GM18858 (cell line): ENCODE measurements at regions not wholly inside any gene's neighbourhood (a gene's known extent, or its start where the extent isn't known, plus 50 kb on each side); places are given as distances from the start of the nearest gene placed in this dataset.
"Not testable (repeated sequence)": the region's sequence is repeated elsewhere in the genome, so short reads cannot be mapped to it uniquely, and the experiment has no call there.

Experiments used
- ATAC-seq: cut with Tn5 transposase; IDR thresholded peaks from one replicate; pipeline ENCODE4 v1.9.1; 2021; ENCODE audit not compliant: unreplicated experiment

DNA sequence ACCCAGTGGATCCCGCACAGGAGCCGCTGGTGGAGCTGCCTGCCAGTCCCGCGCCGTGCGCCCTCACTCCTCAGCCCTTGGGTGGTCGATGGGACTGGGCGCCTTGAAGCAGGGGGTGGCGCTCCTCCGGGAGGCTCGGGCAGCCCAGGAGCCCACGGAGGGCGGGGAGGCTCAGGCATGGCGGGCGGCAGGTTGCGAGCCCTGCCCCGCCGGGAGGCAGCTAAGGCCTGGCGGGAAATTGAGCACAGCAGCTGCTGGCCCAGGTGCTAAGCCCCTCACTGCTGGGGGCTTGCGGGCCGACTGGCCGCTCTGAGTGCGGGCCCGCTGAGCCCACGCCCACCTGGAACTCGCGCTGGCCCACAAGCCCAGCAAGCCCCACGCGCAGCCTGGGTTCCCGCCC is 127.1 kb upstream of the TMEM164 start:
- ATAC-seq = no peak

DNA sequence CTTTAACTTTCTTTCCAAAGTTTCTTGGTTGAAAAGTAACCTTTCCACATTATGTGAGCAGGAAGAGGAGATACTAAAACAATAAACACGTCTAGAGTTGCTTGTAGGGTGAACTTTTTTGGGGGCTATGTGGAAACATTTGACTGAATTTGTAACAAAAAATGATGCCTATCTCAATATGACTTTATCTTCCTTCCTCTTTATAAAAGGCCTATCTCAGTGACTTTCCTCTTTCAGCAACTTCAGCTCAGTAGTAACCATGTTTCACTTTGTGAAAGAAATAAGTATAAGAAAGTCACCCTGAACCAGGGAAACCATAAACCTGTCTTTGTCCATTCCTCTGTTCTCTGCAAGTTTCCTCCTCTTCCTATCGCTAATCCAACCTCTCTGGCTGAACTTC is 124.7 kb upstream of the TMEM164 start:
- ATAC-seq = no peak

DNA sequence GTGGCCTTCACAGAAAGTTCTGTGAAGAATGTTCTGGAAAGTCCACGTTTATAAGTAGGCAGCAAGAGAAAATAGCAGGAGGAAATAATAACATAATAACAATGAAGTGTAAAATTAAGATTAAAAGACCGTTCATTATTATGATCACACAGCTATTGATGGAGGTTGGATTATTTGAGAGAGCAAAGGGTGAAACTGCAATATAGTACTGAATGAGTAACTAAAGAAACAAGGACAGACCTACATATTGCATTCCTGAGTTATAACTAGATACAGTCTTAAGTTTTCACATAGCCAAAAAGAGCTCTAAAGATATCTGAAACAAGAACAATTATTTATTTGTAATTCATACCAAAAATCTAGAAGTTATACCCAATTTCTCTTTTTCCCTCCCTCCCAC is 122.9 kb upstream of the TMEM164 start:
- no peak for ATAC-seq

DNA sequence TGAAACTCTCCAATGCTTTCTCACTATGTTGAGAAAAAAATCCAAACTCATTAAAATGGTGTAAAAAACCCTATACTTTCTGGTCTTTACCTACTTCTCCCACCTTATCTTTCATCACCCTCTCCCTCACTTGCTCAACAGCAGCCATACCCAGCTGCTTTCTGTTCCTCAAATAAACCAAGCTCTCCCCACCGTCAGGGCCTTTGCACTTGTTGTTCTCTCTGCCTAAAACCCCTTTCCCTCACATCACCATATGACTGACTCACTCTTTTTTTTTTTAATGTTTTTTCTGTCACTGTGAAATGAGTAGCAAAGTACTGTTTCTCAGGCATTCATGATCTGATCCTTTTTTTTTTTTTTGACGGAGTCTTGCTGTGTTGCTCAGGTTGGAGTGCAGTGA is 122.3 kb upstream of the TMEM164 start:
- ATAC-seq = peak; percentile 91

DNA sequence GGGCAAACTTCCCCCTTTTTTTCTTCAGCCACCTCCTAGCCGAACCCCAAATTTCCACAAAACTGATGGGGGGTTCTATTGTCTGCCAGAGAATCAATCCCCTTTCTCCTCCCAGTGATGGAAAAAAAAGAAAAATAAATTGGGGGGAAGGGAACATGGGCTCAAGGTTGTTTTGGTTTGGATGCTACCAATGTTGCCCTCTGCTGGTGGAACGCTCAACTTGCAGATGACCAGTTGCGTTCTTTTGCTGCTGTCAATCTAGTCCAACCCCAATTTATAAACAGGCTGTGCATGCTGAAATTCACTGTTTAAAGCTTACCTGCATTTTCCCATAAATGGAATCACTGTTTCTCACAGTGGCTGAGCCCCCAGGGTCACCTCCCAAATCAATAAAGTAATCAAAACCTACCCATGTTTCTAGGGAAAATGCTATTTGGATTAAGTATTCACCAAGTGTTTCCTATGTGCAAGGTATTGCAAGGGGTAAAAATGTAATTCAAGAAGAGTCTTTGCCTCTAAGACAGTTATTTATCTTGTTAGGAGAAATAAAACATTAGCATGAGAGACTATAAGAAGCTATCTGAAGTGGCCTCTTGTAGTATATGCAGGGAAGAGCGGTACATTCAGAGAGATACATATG is 116.7 kb upstream of the TMEM164 start:
- no peak for ATAC-seq

DNA sequence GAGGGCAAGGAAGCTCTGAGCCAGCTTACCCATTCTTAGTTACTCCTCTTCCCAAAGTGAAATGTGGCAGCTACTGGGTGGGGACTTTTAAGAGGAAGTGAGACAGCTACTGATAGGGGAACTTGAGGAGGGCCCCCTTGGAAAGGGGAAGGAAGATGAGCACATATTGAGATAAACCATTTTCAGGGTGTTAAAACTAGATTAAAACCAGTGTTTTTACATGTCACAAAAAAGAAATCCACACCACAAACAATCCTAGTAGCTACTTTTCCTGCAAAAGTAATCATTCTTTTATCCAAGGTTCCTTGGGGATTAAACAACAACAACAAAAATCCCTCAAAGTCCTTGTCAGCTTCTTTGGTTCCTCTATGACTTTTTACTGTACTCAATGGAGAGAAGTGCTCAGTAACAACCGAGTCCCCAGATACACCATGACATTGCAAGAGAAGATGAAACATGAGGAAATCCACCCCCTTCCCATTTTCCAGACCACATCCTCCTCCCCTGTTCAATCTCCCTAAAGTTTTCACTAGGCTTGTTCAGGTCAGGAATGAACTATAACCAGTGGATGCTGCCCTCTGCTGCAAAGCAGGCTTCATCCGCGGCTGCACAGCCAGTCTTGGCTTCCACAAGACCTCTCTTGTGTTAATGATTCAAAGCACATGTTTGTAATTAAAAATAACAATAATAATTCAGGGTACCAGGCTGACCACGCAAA is 113.5 kb upstream of the TMEM164 start:
- ATAC-seq = peak; percentile 46

DNA sequence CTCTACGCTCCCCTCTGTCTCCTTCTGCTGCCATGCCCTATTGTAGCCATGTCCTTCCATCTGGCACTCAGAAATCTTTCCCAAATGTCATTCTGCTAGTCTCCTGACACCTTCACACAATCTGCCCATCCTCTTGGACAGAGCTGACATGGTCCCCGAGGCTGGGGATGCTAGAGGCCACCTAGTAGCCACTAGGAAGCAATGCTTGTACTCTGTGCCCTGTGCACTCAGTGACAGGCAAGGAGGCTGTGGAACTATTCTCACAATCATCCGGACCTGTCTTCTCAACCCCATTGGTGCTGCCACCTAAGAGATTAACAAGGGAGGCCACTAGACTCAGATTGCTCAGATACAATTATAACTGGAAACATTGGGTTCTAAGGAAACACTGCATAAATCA is 112.6 kb upstream of the TMEM164 start:
- no peak for ATAC-seq

DNA sequence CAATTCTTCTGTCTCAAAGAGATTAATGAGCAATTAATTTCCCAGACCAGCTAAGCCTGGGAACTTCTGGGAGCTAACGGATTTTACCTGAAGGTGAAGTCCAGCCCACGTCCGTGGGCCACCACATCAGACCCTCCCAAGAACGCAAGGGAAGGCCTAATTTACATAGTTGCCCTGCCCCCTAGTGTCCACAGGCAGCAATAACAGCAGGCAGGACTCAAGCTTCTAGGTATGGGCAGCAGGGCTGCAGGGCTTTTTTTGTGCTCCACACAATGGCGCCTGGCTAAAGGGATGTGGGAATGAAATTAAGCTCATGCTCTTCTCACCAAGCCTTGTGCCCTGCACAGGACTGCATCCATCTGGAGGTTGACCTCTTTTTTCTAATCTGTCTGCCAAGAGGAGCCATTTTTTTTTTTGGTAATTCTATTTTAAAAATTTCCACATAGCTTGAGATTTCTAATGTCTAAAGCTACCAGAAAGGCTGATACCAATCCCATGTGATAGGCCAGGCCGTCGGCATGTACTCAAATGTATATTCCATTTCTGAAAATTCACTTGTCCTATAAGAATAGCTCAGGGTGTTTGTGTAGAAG is 111.9 kb upstream of the TMEM164 start:
- peak; percentile 47 for ATAC-seq

DNA sequence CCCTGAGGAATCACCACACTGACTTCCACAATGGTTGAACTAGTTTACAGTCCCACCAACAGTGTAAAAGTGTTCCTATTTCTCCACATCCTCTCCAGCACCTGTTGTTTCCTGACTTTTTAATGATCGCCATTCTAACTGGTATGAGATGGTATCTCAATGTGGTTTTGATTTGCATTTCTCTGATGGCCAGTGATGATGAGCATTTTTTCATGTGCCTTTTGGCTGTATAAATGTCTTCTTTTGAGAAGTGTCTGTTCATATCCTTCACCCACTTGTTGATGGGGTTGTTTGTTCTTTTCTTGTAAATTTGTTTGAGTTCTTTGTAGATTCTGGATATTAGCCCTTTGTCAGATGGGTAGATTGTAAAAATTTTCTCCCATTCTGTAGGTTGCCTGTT is 106.9 kb upstream of the TMEM164 start:
- not testable (repeated sequence) for ATAC-seq

DNA sequence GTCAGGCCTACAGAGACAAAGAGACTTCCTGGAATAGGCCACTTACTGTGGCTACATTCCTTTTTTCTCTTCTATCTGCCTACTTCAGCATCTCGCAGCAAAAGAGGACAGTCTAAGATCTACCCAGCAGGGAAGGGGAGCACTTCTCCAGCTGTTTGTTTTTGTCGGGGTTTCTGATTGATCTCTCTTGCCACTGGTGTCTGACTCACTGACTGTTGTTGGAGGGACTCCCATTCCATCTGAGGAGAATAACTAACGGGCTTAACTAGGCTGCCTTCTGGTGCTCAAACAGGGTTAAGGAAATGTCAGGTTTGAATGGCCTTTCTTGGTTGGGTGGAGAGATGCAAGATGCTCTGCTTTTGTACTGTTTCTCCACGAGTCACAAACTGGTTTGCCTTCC is 100.2 kb upstream of the TMEM164 start:
- ATAC-seq = no peak

DNA sequence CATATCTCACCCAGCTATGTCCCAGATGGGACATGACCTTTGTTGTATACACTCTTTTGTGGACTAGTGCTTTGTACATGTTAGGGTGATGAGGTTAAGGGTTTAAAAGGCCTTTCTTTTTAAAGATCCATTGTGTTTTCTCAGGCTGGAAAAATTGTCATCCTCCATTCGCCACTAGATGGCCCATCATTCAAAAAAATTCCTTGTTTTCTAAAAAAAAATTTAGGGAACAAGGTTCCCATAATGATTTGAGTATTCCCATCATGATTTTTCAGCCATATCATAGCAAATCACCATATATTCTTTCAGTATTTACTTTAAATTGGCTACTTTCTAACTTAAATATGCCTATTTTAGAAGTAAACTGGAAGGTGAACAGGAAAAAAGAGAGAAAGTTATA is 91.9 kb upstream of the TMEM164 start:
- ATAC-seq = no peak

DNA sequence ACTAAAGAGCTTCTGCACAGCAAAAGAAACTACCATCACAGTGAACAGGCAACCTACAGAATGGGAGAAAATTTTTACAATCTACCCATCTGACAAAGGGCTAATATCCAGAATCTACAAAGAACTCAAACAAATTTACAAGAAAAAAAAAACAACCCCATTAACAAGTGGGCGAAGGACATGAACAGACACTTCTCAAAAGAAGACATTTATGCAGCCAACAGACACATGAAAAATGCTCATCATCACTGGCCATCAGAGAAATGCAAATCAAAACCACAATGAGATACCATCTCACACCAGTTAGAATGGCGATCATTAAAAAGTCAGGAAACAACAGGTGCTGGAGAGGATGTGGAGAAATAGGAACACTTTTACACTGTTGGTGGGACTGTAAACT is 89.9 kb upstream of the TMEM164 start:
- ATAC-seq = not testable (repeated sequence)

DNA sequence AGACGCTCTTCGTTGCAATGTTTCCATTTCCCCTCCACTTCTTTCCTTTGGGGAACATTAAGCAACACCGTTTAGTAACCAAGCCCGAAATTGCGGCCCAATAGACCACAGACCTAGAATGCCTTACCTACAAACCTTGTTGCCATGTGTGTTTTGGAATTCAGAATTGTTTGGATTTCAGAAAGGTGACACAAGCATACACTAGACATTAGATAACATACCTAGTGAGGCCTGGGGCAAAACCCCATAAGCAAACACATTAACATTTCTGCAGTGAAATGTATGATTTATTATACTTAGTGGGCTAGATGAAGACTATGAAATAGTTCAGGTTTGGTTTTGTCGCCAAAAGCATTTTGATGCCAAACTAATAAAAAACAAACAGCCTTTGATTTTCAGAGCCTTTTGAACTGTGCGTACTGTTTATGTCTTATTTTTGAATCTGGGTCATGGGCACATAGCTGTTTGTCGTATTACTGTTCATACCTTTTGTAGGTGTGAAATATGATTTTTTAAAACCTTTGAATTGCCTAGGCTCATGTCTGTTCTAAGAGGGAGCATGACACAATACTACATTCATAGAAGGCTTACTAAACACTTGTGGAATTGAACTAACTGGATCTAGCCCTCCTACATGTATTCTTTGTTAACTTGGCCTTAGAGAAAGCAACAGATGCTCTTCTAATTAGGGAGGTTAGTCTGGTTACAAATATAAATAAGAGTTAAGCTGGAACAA is 88.6 kb upstream of the TMEM164 start:
- no peak for ATAC-seq

DNA sequence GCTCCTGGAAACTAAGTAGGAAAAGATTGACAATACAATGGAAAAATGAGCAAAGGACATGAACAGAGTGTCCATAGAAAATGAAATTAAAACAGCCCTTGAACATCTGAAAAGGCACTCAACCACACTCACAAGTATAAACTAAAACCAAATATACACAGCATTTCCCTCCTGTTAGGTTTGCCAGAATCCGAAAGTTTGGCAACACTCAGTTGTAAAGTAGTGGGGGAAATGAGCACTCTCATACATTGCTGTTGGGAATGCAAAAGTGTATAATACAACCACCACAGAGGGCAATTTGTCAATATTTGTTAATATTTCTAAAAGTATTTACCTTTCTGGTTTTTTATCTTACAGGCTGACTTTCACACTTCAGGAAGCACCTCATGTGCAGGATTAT is 84.2 kb upstream of the TMEM164 start:
- ATAC-seq = no peak

DNA sequence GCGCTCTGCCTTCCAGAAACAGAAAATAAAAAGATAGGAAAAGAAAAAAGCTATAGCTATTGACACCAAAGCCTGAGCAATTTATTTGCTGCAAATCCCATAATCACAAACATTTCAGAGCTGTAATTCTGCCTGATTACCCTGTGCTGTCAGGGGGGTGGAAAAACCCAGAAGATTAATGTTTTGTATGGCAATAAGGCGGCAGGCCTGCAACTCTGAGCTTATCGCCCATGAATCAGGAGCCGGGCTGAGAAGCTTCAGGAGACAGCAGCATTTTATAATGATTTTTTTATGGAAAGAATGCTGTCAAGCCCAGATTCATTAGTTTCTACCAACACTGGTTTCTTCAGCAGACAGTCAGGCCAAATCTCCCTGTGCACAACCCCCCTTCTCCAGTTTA is 82.6 kb upstream of the TMEM164 start:
- no peak for ATAC-seq

DNA sequence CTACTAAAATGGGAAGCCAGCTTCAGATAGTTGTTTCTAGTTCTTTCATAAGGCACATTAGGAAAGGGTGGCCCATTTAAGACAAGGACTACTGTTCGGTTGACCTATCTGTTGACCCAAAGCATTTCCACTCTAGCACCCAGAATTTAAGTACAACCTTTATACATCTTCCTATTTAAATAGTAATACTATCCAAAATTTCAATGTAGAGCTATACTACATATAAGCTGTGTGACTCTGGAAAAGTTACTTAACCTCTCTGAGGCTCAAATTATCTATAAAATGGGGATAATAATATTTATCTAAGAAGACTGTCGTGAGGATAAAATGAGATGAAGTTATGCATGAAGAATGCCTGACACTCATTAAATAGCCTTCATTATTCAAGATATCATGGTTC is 82.0 kb upstream of the TMEM164 start:
- ATAC-seq = no peak

DNA sequence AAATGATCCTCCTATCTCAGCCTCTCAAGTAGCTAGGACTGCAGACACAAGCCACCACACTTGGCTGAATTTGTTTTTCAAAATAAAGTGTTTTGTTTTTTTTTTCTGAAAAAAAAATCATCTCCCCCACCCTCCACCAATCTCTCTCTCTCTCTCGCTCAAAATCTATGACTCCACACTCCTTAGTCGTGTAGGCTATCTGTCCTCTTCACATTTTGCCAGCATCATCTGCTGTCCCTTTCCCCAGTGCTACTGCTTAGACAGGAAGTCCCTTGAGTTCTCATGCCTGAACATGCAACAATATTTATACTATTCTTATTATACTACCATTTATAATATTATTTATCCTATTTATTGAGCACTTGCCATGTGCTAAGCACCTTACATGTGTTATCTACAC is 80.7 kb upstream of the TMEM164 start:
- no peak for ATAC-seq

DNA sequence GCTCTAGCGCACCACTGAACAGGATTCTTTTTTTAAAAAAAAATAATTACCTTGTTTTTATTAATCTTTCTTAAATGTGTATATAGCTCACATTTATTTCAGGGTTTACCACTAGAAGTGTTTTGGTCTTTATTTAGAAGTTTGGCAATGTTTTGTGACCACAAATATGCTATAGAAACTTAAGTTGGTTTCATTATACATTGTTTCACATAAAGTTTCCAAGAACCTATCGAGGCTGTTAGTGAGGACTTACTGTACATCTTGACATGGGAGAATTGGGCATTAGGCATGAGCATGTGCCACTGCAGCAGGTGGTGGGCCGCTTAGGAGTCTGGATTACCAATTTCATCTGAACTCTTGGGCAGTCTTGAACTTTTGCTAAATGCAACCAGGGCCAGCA is 77.9 kb upstream of the TMEM164 start:
- peak; percentile 54 for ATAC-seq

DNA sequence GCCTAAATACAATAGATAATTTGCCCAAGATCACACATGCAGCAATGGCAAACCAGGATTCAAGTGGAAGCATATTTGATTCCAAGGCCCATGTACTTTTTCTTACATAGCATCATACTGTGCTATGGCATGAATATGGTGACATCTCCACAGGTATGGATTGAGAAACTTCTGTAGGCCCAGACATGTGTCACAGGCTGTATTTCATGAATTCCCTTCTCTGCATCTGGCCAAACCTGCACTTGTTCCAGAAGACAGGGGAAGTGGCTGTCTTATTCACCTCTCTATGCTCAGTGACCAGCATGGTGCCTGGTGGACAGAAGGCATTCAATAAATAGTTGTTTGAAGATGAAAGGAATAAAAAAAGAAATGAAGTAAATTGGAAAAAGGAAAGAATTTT is 77.3 kb upstream of the TMEM164 start:
- no peak for ATAC-seq

DNA sequence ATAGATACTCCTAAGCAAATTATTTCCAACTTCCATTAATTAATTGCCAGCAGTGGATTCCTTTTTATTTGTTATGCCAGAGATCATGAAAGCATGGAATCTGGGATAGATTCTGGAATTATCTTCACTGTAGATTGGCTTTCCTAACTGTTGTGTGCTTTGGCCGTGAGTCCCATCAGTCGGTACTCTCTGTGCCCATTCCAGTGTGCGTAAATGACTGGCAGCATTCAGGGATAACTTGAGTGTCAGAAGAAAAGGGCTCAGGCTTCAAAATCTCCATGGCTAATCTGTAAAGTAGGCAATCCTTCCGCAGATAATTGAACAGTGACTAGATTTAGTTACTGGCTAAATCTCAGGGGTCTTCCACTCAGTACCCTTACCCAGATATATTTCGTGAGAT is 76.8 kb upstream of the TMEM164 start:
- no peak for ATAC-seq

DNA sequence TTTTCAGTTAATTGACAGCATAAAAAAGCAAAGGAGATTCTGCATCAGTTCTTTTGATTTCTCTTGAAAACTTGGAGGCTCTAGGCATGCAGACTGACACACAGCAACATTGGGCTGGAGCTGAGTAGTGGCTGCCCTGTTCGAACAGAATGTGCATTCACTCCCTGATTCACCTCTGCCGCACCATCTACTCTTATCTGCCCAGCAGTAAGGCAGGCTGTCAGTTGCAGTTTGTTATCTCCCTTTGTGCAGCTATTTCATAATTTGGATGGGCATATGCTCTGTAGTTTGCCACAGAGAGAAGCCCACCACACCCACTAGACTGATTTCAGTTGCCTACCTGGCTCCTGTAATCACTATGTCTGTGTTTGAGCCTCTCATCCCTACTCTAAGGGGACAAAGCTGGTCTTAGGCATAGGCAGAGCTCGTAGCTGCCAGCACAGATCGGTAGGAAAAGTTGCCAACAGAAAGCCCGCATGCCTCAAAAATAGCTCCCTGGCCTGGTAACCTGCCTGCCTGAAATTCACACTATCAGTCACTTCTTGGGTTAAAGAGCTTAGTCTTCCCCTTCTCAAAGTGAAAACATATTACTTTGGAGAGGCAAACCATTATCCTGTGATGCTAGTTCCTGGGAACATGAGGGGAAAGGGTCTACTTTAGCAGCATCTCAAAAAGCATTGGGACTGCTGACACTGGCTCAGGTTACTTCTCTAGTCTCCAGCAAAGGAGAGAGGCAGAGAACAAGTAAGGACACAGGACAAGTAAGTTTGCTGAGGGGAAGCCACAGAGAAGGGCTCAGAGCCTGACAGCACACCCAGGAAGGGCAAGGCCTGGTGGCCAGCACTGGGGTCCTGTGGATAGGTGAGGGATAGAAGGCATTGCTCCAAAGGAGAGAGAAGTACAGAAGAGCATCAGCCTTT is 75.9 kb upstream of the TMEM164 start:
- ATAC-seq = no peak
